Peyer's patch (tissue), 4 donors: ENCODE measurements at regions not wholly inside any gene's neighbourhood (a gene's known extent, or its start where the extent isn't known, plus 50 kb on each side); places are given as distances from the start of the nearest gene placed in this dataset.

Experiments used
- DNase-seq, 3 donors: peaks; one replicate each; pipeline ENCODE4 v3.0.0-alpha.2; 2017 to 2019
- H3K27ac ChIP-seq, 4 donors: fragments of 200-600 bp; sonication (generic); one replicate each; pipeline ENCODE4 v1.5.1; 2016 to 2019
- H3K27me3 ChIP-seq, 2 donors: fragments of 200-600 bp; sonication (generic); one replicate each; pipeline ENCODE4 v1.5.1; 2019
- H3K36me3 ChIP-seq, 3 donors: fragments of 200-600 bp; sonication (generic); one replicate each; pipeline ENCODE4 v1.5.1; 2016 to 2019
- H3K4me1 ChIP-seq, 4 donors: fragments of 200-600 bp; sonication (generic); one replicate each; pipeline ENCODE4 v1.5.1; 2016 to 2019
- H3K4me3 ChIP-seq, 4 donors: fragments of 200-600 bp; sonication (generic); 1 replicate in 3 of 4; 2 replicates in 1 of 4; pipeline ENCODE4 v1.5.1; 2016 to 2019; ENCODE audit warnings: mild to moderate bottlenecking in 1 of 4
- H3K9me3 ChIP-seq, 4 donors: fragments of 200-600 bp; sonication (generic); one replicate each; pipeline ENCODE4 v1.5.1; 2016 to 2019; ENCODE audit warnings: mild to moderate bottlenecking in 1 of 4
- CTCF ChIP-seq, 6 experiments: fragments of 450-650 bp in 4 of 6; fragments of 200-600 bp in 2 of 6; sonication (generic) in 1 of 6; IDR thresholded peaks; one replicate each; pipeline ENCODE4 v1.5.1; 2017 to 2019; ENCODE audit warnings: antibody characterized with exemption in 6 of 6, mild to moderate bottlenecking in 3 of 6, moderate library complexity in 1 of 6
- POLR2A ChIP-seq, 2 donors: fragments of 450-650 bp; IDR thresholded peaks; one replicate each; pipeline ENCODE4 v1.5.1; 2017; ENCODE audit warnings: antibody characterized with exemption in 2 of 2, mild to moderate bottlenecking in 2 of 2, moderate library complexity in 2 of 2

- no peaks in the 10 kb centered on the region for H3K27me3 ChIP-seq
- H3K36me3 ChIP-seq: no peaks in the 10 kb centered on the region
- no peaks in the 10 kb centered on the region for H3K4me1 ChIP-seq
- peak in 1 of 3 donors; percentile 2 for DNase-seq
- TF ChIP-seq POLR2A (IDR thresholded peaks at IDR 0.05): no peak
- TF ChIP-seq CTCF (IDR thresholded peaks at IDR 0.05): no peak
- no peak overlapping the region for H3K27ac ChIP-seq
- peaks cover 0 to 9% (median 0%) of the 10 kb centered on the region in 4 donors for H3K9me3 ChIP-seq
- no peak overlapping the region for H3K4me3 ChIP-seq
Observed at GRCh38 chr2:10514743-10515142, 66.6 kb upstream of the ODC1 start.

DNA sequence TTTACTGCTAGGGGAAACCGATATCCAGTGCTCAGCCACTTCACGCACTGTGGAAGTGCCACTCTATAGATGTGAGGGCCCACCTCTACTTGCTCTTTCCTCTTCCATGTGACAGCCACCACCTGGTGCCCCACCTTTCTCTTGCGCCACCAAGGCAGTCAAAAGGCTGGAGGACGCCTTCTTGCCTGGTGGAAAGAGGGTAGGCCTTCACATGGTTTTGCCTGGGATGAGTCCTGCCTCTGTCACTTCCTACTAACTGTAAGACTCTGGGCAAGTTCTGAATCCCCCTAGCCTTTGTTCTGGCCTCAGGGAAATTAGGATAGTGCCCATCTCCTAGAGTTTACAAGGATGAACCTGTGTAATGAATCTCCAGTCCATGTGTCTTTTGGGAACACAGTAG is 66.1 kb upstream of the ODC1 start:
- Histone ChIP-seq H3K9me3 (peaks cover 0 to 9% (median 0%) of the 10 kb centered on the region in 4 donors), H3K36me3 (no peaks in the 10 kb centered on the region), H3K4me1 (no peaks in the 10 kb centered on the region), H3K4me3 (no peak overlapping the region), H3K27ac (no peak overlapping the region), H3K27me3 (no peaks in the 10 kb centered on the region)
- peak in 1 of 3 donors; percentile 13 for DNase-seq
- TF ChIP-seq CTCF (IDR thresholded peaks at IDR 0.05) (no peak), POLR2A (IDR thresholded peaks at IDR 0.05) (no peak)

- no peak for TF ChIP-seq POLR2A (IDR thresholded peaks at IDR 0.05)
- no peak for TF ChIP-seq CTCF (IDR thresholded peaks at IDR 0.05)
- Histone ChIP-seq H3K36me3 (no peaks in the 10 kb centered on the region), H3K27me3 (no peaks in the 10 kb centered on the region), H3K27ac (no peak overlapping the region), H3K9me3 (peaks cover 0 to 9% (median 0%) of the 10 kb centered on the region in 4 donors), H3K4me1 (no peaks in the 10 kb centered on the region), H3K4me3 (no peak overlapping the region)
- DNase-seq: peak in 1 of 3 donors; percentile 10
Observed at GRCh38 chr2:10513201-10513600, 65.1 kb upstream of the ODC1 start.

GRCh38 chr2:10508038-10508437 is 59.9 kb upstream of the ODC1 start:
- no peaks in the 10 kb centered on the region for H3K27me3 ChIP-seq

GRCh38 chr2:10507106-10507505 is 59.0 kb upstream of the ODC1 start:
- peak in 1 of 3 donors; percentile 25 for DNase-seq
- H3K27ac ChIP-seq: no peak overlapping the region
- no peaks in the 10 kb centered on the region for H3K4me1 ChIP-seq
- TF ChIP-seq CTCF (IDR thresholded peaks at IDR 0.05) (no peak), POLR2A (IDR thresholded peaks at IDR 0.05) (no peak)
- no peak overlapping the region for H3K4me3 ChIP-seq
- no peaks in the 10 kb centered on the region for H3K27me3 ChIP-seq
- no peaks in the 10 kb centered on the region for H3K36me3 ChIP-seq
- no peaks in the 10 kb centered on the region for H3K9me3 ChIP-seq

More at GRCh38 chr2:10508038-10508437, 59.9 kb upstream of the ODC1 start:
- Histone ChIP-seq H3K27ac (no peak overlapping the region), H3K4me1 (no peaks in the 10 kb centered on the region), H3K36me3 (no peaks in the 10 kb centered on the region), H3K4me3 (no peak overlapping the region), H3K9me3 (no peaks in the 10 kb centered on the region)
- no peak for TF ChIP-seq CTCF (IDR thresholded peaks at IDR 0.05)
- no peak for TF ChIP-seq POLR2A (IDR thresholded peaks at IDR 0.05)
- DNase-seq: no peak
